Stimulated activated naive CD4-positive, alpha-beta T cell treated with Interleukin-2 at 50 U/mL for 16 hours (primary cell): ENCODE measurements at regions not wholly inside any gene's neighbourhood (a gene's known extent, or its start where the extent isn't known, plus 50 kb on each side); places are given as distances from the start of the nearest gene placed in this dataset.

Experiments
- DNase-seq: peaks from one replicate; lab custom pipeline; 2025; lab: John Stamatoyannopoulos, UW

DNA sequence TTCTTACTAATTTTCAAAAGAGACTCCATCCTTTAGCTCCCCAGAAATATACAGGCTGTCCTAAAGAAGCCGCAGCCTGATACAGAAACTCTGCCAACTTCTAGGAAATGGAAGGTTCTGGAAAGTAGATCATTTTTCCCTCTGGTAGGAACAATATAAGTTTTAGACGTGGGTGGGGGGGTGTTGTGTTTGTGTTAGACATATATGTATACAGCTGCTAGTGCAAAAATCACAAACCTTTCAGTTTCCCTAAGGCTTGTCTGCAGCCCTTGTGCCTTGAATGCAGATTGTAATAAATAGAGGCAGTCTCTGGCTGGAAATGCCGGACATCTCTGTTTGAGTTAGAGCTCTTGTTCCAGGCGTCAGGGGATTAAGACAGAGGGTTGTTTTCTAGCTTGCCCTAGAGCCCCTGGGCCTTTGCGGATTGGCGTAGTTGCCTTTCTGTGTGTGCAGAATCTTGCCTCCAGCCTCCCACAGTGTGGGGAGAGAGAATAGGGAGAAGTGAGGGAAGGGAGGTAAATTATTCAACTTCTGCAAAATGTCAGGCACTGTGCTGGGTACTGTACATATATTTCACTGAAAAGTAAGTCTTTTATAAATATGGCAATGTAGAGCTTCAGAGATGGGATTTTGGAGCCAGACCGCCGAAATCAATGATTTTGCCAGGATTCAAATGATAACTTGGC lies 269.7 kb downstream of the PRL start:
- DNase-seq, result no peak

DNA sequence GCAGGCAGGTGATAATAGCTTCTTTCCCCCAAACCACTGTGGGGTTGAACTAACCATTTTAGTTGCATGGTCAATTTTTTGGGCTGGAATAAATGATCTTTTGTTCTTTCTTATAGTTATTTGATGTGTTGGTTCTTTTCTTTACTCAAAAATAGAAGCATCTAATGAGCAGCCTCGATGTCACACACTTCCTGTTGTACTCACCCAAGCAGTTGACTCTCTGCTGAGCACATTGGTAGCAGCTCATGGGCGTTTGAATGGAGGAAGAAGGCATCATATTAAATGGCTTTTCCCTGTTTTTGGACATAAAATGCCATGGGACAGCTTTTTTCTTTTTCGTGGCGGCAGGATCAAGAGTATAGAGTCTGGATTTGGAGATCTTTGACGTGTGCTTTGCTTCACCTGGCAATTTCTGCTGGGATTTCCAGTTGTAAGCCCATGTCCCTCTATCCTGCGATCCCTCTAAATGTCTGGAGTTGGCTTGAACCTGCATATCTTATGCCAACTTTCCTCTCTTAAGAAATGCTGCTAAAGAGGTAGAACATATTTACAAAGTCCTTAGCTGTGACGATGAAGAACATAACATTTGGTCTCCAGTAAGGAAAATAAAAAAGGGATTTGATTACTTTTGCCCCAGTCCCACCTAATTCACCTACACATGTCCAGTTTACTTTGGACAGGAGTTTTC lies 268.3 kb downstream of the PRL start:
- no peak for DNase-seq

- no peak for DNase-seq
These were observed 267.7 kb downstream of the PRL start for GRCh38 chr6:22029171-22029570.

- DNase-seq, result no peak
These were observed 265.9 kb downstream of the PRL start for GRCh38 chr6:22030730-22031619.

DNA sequence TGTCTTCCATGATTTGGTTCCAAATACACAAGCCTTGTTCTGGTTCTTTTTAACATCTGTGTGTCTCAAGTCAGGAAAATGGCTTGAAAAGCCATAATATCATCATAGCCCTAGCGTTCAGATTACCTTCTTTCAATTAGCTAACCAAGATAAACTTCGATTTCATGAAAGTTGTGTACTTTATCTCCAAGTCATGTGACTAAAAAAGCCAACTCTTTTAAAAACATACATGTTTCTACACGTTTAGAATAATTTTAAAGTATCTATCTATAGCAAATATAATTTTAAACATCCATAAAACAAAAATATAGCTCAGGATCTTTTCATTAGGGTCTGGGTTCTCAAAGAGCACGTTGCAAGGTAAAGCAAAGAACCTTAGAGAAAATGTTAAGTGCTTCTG lies 261.1 kb downstream of the PRL start:
- no peak for DNase-seq

DNA sequence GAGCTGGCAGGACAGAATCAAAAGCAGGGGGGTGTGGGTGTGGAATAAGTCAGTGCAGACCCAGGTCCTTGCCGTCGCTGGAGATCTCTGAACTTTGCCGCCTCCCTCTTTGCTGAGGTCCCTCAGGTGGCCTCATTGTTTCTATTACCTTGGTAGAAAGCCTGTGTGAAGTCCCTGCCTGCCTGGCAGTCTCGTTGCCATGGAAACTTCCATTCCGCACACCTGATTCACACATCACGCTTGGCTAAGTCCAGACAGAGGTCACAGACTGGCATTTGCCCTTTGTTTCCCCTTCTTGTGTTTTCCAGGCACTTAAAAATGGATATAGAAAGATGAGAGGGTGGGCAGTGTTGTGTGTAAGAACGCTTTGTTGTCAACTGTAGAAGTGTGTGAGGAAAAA lies 260.6 kb downstream of the PRL start:
- no peak for DNase-seq

GRCh38 chr6:22036699-22037098 lies 260.1 kb downstream of the PRL start:
- no peak for DNase-seq

GRCh38 chr6:22041797-22042480 lies 254.9 kb downstream of the PRL start:
- no peak for DNase-seq

GRCh38 chr6:22042706-22043105 lies 254.1 kb downstream of the PRL start:
- DNase-seq, result no peak

DNA sequence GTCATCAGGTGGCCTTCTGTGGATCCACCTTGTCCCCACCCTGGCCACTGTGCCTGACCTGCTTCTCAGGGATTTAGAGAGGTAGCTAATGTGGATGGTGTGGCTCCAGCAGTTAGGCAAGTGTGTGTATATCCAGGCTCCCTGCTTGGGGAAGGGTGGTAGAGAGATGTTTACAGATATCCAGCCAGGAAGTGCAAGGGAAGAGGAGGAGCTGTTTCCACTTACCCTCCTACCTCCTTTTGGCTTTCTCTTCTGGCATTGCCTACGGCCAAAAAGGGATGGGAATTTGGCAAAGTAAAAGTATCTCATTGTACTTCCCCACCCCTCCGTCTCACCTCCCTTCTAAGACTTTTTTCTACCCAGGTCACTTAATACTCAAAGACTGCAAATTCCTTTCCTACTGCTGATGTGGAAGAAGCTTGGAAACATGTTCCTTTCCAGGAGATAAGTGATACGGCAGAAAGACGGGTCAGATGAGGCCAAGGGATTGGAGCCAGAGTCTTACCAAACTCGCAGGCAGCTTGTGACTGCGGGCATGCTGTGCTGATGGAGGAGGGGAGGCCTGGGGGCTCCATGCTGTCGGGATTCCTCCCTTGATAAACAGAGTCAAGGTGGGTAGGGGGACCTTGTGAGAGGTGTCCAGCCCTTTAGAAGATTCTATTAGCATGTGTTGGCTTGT lies 253.4 kb downstream of the PRL start:
- DNase-seq, result no peak

- no peak for DNase-seq
These were observed 251.4 kb downstream of the PRL start for GRCh38 chr6:22045261-22045912.

DNA sequence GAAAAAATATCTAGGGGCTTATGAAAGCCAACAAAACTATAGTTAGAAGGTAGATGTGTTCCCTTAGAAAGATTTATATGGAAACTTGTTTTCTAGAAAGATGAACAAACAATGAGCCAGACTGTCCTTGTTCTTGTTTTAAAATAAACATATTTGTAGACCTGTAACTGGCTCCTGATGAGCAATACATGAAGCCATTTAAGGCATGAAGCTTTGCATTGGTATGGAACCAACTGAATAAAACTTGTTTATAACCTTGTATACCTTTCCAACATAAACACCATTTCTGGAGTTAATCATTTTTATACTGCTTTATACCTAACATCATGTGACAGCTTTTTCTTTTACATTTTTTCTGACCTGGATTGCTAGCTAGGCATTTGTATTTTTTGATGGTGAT lies 247.8 kb downstream of the PRL start:
- no peak for DNase-seq

DNA sequence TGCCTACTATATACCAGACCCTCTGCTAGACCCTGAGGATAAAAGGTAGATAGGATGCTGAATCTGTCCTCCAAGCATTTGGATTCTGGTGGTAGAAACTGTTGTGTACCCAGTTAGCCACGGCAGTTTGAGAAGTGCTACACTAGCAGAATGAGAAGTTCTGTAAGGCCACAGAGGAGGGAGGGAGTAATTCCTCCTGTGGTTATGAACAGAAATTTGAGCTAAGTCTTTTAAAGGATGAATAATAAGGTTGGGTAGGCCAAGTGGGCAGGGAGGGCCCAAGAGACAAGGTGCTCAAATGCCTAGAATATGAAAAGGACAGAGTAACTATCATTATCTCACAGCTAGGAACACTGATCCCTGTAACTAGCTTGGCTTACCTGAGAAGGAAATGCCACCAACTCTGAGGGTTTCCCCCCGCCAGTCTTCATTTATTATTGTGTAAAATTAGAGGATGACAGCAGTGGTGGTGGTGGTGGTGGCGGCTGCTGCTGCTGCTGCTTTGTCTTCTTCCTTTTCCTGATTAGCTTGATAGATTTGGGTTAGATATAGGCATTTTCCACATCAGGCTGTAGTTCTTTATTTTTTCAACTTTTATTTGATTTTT lies 243.3 kb downstream of the PRL start:
- DNase-seq, result no peak

GRCh38 chr6:22056398-22056797 lies 240.4 kb downstream of the PRL start:
- no peak for DNase-seq

DNA sequence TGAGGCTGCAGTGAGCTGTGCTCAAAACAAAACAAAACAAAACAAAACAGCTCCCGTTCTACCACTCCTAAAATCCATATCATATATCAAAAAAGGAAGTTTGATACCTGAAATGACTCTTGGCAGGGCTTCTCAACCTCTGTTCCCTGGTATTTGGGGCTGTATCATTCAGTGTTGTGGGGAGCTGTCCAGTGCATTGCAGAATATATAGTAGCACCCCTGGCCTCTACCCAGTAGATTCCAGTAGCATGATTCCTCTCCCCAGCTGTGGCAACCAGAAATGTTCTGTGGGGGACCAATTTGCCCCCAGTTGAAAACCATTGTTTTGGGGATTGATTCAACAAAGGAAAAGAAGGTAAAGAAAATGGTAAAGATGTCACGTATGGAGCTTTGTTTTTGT lies 238.9 kb downstream of the PRL start:
- no peak for DNase-seq

- DNase-seq, result no peak
These were observed 237.7 kb downstream of the PRL start for GRCh38 chr6:22059126-22059525.

DNA sequence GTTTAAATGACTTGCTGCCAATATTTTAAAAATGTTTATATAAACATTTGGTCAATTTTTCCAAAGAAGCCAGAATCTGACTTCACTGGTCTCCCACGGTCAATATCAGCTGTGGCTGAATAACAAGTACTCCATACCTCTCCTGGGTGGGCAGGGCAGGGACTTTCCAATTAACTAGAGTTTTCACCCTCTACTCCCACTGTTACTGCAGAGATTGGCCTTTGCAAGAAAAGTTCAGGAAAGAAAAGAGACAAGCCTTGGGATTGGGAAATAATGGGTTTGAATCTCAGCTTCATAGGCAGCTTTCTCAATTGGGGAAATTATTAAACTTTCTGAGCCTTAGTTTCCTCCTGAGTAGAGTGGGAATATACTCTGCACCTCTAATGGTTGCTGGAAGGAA lies 236.9 kb downstream of the PRL start:
- DNase-seq, result no peak

GRCh38 chr6:22062807-22063408 lies 233.9 kb downstream of the PRL start:
- DNase-seq, result no peak

GRCh38 chr6:22064558-22064957 lies 232.3 kb downstream of the PRL start:
- no peak for DNase-seq

- no peak for DNase-seq
These were observed 229.7 kb downstream of the PRL start for GRCh38 chr6:22067122-22067521.
